Neuron (in vitro differentiated cells): ENCODE measurements at regions not wholly inside any gene's neighbourhood (a gene's known extent, or its start where the extent isn't known, plus 50 kb on each side); places are given as distances from the start of the nearest gene placed in this dataset.

Experiments
- H2AFZ ChIP-seq: one replicate; pipeline ENCODE4 v1.6.1; 2013; ENCODE audit warnings: low read depth, mild to moderate bottlenecking, inconsistent platforms, low read length, moderate library complexity
- H3K27me3 ChIP-seq: one replicate; pipeline ENCODE4 v1.6.1; 2013; ENCODE audit warnings: low read length; ENCODE audit not compliant: insufficient read depth
- H3K36me3 ChIP-seq: one replicate; pipeline ENCODE4 v1.6.1; 2013; ENCODE audit warnings: low read length; ENCODE audit not compliant: insufficient read depth
- H3K4me1 ChIP-seq: one replicate; pipeline ENCODE4 v1.6.1; 2013; ENCODE audit warnings: low read length; ENCODE audit not compliant: insufficient read depth
- H3K4me3 ChIP-seq: 2 replicates; pipeline ENCODE4 v1.5.1; 2013; ENCODE audit warnings: mild to moderate bottlenecking, low read length, moderate library complexity
- H3K9me3 ChIP-seq: one replicate; pipeline ENCODE4 v1.6.1; 2013; ENCODE audit warnings: low read length

DNA sequence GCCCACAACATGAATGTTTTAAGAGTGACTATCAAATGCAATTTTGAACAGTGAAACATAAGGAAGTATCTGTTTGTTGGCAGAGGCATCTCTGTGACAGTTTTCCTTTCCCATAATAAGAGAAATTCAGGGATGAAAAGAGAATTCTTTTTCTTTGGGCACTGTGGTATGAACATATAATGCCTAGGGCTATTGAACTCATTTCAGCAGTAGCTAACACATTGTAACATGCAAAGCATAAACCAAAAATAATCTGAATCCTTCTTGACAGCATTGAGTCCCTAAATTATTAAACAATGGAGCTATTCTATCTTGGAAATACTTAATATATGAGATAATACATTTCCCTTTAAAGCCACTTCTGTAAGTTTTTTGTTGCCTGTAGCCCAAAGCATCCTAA, 633.0 kb upstream of the B3GALT2 start:
- no peak overlapping the region for H3K4me3 ChIP-seq
- H3K27me3 ChIP-seq, result no peaks in the 10 kb centered on the region
- H3K9me3 ChIP-seq, result peaks cover 3% of the 10 kb centered on the region
- H3K36me3 ChIP-seq, result no peaks in the 10 kb centered on the region
- H2AFZ ChIP-seq, result no peak overlapping the region
- no peaks in the 10 kb centered on the region for H3K4me1 ChIP-seq

DNA sequence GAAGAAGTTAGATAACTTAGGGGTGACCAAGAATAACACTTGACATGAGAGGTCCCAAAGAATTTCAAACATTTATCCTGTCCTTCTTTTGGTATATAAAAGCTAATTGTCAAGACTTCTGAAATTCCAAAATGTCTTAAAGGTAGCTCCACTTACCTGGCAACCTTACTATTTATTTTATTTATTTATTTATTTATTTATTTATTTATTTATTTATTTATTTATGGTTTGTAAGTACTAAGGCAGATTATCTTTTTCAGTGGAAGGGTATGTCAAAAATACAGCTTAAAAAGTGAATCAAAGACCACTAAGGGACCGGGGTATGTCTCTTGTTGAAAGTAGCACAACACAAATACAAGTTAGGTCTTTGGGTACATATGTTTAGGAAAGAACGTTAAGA, 620.8 kb upstream of the B3GALT2 start:
- Histone ChIP-seq H2AFZ (no peak overlapping the region), H3K9me3 (no peaks in the 10 kb centered on the region), H3K4me3 (no peak overlapping the region)

DNA sequence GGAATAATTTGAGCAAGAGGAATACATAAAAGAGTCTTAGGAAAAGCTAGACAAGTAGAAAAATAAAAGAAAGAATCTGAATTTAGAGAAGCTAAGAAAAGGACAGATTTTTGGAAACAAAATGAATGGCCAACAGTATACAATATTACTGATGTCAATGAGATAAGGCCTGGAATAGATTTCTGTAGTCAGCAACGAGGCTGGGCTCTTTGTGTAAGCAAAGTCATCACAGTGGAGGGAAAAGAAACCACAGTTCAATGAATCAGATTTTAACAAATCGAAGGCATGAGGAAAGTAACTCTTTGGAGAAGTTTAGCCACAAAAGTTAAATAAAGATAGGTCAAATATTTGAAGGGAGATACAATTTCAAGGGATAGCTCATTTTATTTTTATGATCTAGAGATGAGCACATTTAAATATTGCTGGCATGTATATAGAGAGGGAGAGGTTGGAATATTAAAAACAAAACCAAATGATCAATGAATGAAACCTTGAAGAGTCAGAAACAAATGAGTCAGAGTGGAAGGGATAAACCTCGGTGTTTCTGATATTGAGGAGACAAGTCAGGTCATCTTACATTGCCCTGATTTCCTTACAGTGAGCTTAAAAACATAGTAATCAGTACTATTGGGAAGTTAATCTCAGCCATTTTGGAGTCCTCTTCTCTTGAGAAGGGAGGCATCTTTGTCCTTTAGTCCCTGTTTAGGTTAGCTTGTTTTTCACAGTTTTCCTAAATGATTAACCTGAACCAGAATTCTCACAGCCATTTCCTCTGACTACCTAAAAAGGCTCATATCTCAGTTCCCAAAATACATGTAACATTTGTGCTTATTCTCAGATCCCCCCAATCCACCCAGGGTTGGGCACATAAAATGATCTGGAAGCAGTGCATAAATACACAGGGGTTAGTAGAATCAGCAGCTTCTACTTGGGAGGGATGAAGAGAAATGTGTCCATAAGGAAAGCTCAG, 620.0 kb upstream of the B3GALT2 start:
- Histone ChIP-seq H2AFZ (no peak overlapping the region), H3K36me3 (no peaks in the 10 kb centered on the region), H3K27me3 (no peaks in the 10 kb centered on the region), H3K4me1 (no peaks in the 10 kb centered on the region), H3K4me3 (no peak overlapping the region), H3K9me3 (no peaks in the 10 kb centered on the region)

More for the DNA sequence above, 620.8 kb upstream of the B3GALT2 start:
- H3K36me3 ChIP-seq, result no peaks in the 10 kb centered on the region
- no peaks in the 10 kb centered on the region for H3K4me1 ChIP-seq
- H3K27me3 ChIP-seq, result no peaks in the 10 kb centered on the region

DNA sequence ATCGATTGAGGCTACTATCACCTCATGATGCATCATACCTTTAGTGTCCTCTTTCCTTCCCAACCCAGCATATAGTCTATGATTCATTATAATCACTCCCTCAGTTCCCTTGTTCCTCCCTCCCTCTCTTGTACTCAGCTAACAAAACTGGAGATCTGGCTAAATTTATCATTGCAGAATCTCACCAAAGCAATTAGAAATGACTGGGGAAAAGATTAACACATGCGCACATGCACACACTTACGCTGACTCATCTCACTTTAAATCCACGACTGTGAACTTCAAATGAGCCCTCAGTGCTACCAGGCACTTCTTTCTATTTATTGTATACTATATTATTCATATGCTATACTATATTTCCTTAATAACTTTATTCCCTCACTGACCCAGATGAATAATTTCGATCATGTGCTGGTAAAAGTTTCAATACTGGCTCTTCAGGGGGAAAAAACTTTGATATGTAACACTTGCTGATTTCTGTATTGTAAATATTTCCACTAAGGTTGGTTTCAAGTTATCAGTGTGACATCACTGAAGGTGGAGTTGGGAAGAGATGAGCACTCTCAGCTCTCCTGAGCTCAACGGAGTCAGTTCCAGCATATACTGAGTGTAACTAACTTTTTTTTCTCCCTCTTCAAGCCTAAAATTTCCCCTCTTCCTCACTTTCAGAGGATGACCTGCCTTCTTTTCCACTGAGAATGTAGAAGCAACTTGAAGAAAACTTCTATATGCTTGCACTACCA, 613.7 kb upstream of the B3GALT2 start:
- H3K4me1 ChIP-seq, result no peaks in the 10 kb centered on the region
- no peaks in the 10 kb centered on the region for H3K36me3 ChIP-seq
- H3K9me3 ChIP-seq, result no peaks in the 10 kb centered on the region
- no peak overlapping the region for H3K4me3 ChIP-seq
- H3K27me3 ChIP-seq, result no peaks in the 10 kb centered on the region
- no peak overlapping the region for H2AFZ ChIP-seq

GRCh38 chr1:193799371-193799770, 613.0 kb upstream of the B3GALT2 start:
- H3K4me3 ChIP-seq, result no peak overlapping the region
- no peaks in the 10 kb centered on the region for H3K36me3 ChIP-seq
- H3K4me1 ChIP-seq, result peaks cover 2% of the 10 kb centered on the region
- H2AFZ ChIP-seq, result no peak overlapping the region
- no peaks in the 10 kb centered on the region for H3K27me3 ChIP-seq
- H3K9me3 ChIP-seq, result no peaks in the 10 kb centered on the region

DNA sequence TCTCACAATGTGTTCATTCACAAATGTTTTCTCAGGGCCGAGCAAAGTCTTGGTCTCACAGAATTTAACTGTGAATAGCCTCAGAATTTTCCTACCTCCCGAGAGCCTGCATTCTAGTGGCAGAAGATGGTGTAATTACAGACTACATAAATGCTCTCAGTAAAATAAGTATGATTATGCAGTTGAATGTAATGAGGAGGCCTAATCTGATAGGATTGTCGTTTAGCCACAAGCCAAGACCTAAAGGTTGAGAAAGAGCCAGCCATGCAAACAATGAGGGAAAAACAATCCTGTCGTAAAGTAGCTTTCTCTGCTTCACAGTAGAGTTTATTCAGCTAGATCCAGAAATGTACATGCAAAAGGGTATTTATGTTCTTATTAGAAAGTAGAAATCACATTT, 607.8 kb upstream of the B3GALT2 start:
- peaks cover 14% of the 10 kb centered on the region for H3K4me1 ChIP-seq
- H3K27me3 ChIP-seq, result no peaks in the 10 kb centered on the region
- no peaks in the 10 kb centered on the region for H3K36me3 ChIP-seq
- H3K9me3 ChIP-seq, result peaks cover 2% of the 10 kb centered on the region
- H3K4me3 ChIP-seq, result no peak overlapping the region
- H2AFZ ChIP-seq, result peak overlapping the region; percentile 79

- Histone ChIP-seq H3K36me3 (no peaks in the 10 kb centered on the region), H3K4me3 (no peak overlapping the region), H3K4me1 (peaks cover 20% of the 10 kb centered on the region), H3K9me3 (peaks cover 2% of the 10 kb centered on the region), H2AFZ (no peak overlapping the region), H3K27me3 (no peaks in the 10 kb centered on the region)
Observed at GRCh38 chr1:193791746-193792145, 605.3 kb upstream of the B3GALT2 start.

DNA sequence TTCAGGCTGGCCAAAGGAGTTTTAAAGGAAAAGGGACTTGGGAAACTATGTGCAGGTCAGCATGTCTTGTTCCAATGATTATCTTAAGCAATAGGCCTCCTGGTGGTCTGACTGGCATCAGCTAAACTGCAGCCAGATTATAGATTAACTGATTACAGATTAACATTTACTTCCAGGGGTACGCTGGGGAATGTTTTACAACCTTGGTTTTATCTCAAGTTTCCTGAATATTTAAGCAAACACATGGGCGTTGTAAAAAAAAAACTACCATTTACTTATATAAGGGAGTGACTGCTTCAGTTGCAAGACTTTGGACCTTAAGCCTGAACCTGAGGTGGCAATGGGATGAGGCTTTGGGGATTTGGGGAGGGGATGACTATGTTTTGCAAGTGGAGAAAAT, 600.6 kb upstream of the B3GALT2 start:
- no peaks in the 10 kb centered on the region for H3K27me3 ChIP-seq
- no peak overlapping the region for H2AFZ ChIP-seq
- no peaks in the 10 kb centered on the region for H3K36me3 ChIP-seq
- H3K9me3 ChIP-seq, result peaks cover 2% of the 10 kb centered on the region
- no peak overlapping the region for H3K4me3 ChIP-seq
- H3K4me1 ChIP-seq, result peaks cover 16% of the 10 kb centered on the region

DNA sequence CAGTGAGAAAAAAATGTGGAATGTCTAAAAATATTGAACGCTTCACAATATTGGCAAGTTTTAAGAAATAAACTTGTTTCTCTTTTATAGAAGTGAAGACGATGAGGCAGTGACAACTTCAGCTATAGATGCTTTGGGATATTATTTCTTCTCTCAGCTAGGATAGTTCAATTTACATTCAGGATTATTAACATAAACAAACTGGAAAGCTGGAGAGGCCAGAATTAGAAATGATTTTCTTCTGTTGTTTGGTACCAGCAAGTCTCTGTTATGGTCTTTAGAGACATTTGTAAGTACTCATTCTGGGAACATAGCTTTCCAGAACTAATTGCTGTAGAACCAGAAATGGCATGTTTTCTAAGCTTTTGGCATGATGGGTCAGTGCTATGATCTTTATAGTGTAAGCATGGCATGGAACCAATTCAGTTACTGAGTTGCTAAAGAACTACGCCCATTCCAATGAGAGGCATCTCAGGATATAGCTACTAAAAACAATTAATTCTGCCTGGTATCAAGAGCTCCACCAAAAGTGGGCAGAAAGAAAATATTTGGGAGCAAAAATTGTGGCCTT, 599.5 kb upstream of the B3GALT2 start:
- Histone ChIP-seq H3K27me3 (no peaks in the 10 kb centered on the region), H3K4me3 (no peak overlapping the region), H3K4me1 (peaks cover 26% of the 10 kb centered on the region), H3K36me3 (no peaks in the 10 kb centered on the region), H3K9me3 (no peaks in the 10 kb centered on the region), H2AFZ (no peak overlapping the region)

GRCh38 chr1:193774536-193775323, 588.3 kb upstream of the B3GALT2 start:
- Histone ChIP-seq H2AFZ (no peak overlapping the region), H3K4me1 (no peaks in the 10 kb centered on the region), H3K27me3 (no peaks in the 10 kb centered on the region), H3K36me3 (no peaks in the 10 kb centered on the region), H3K4me3 (no peak overlapping the region), H3K9me3 (peaks cover 5% of the 10 kb centered on the region)

DNA sequence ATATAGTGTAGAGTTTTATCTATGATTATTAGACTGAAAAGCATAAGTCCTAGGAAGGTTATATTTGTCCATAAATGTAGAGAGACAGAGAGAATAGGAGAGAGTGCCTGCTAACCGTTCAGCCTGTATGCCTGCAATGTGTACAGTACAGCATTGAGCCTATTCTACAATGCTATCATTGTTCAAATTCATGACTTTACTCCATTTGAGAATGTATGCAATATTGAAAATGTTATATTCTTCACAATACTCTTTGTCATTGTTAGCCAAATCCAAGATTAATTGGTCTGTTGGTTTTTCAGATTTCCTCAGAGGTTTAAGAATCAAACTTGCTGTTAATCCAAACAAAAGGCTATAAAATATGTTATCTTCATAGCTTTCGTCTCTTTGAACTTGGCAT, 585.2 kb upstream of the B3GALT2 start:
- Histone ChIP-seq H2AFZ (no peak overlapping the region), H3K4me1 (no peaks in the 10 kb centered on the region), H3K36me3 (no peaks in the 10 kb centered on the region), H3K27me3 (no peaks in the 10 kb centered on the region), H3K4me3 (no peak overlapping the region), H3K9me3 (peaks cover 5% of the 10 kb centered on the region)

- Histone ChIP-seq H2AFZ (no peak overlapping the region), H3K9me3 (no peaks in the 10 kb centered on the region), H3K4me1 (no peaks in the 10 kb centered on the region), H3K36me3 (no peaks in the 10 kb centered on the region), H3K27me3 (no peaks in the 10 kb centered on the region), H3K4me3 (no peak overlapping the region)
Observed at GRCh38 chr1:193769651-193770050, 583.2 kb upstream of the B3GALT2 start.
